ENCODE measurements at regions not wholly inside any gene's neighbourhood (a gene's known extent, or its start where the extent isn't known, plus 50 kb on each side); places are given as distances from the start of the nearest gene placed in this dataset.

DNA sequence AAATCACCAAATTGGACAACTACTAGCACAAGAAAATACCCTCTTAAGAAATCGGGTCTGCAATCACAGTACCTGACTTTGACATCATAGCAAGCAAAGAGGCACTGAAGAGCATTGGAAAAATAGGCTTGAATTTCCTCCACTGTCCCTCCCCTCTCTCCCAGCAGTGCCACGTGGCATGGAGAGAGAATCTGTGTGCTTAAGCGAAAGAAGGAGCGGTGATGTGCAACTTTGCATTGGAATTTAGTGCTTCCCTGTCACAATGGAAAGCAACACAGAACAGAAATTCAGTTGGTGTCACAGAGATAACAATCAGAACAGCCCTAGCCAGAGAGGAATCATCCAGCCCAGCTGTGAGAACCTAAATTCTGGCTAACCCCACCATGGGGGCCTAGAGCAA lies 207.5 kb upstream of the SLITRK3 start:
- TF ChIP-seq, protein P1, sequence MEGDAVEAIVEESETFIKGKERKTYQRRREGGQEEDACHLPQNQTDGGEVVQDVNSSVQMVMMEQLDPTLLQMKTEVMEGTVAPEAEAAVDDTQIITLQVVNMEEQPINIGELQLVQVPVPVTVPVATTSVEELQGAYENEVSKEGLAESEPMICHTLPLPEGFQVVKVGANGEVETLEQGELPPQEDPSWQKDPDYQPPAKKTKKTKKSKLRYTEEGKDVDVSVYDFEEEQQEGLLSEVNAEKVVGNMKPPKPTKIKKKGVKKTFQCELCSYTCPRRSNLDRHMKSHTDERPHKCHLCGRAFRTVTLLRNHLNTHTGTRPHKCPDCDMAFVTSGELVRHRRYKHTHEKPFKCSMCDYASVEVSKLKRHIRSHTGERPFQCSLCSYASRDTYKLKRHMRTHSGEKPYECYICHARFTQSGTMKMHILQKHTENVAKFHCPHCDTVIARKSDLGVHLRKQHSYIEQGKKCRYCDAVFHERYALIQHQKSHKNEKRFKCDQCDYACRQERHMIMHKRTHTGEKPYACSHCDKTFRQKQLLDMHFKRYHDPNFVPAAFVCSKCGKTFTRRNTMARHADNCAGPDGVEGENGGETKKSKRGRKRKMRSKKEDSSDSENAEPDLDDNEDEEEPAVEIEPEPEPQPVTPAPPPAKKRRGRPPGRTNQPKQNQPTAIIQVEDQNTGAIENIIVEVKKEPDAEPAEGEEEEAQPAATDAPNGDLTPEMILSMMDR (IDR thresholded peaks at IDR 0.05), result no peak
- no peak for TF ChIP-seq POLR2A (IDR thresholded peaks at IDR 0.05)
